Stimulated activated CD8-positive, alpha-beta memory T cell treated with anti-CD3 and anti-CD28 coated beads, Interleukin-4, amount 100 ng/mL, for 4 hours (primary cell): ENCODE measurements at regions not wholly inside any gene's neighbourhood (a gene's known extent, or its start where the extent isn't known, plus 50 kb on each side); places are given as distances from the start of the nearest gene placed in this dataset.
"Not testable (repeated sequence)": the region's sequence is repeated elsewhere in the genome, so short reads cannot be mapped to it uniquely, and the experiment has no call there.

Experiments
- DNase-seq, 2 donors: peaks; one replicate each; pipeline ENCODE4 v3.0.0-alpha.2; 2020; ENCODE audit warnings: low read depth in 2 of 2, low spot score in 1 of 2

- DNase-seq, result not testable (repeated sequence)
Observed at GRCh38 chr14:105896961-105897724, 370.8 kb downstream of the TMEM121 start.

GRCh38 chr14:105897725-105898113 lies 371.3 kb downstream of the TMEM121 start:
- DNase-seq, result no peak

- DNase-seq, result no peak
Observed at GRCh38 chr14:105898482-105899010, 372.2 kb downstream of the TMEM121 start.

GRCh38 chr14:105899071-105899641 lies 372.8 kb downstream of the TMEM121 start:
- DNase-seq, result no peak

- DNase-seq, result no peak
Observed at GRCh38 chr14:105899657-105900397, 373.4 kb downstream of the TMEM121 start.

- DNase-seq, result no peak
Observed at GRCh38 chr14:105900398-105901160, 374.2 kb downstream of the TMEM121 start.

GRCh38 chr14:105901226-105901625 lies 374.8 kb downstream of the TMEM121 start:
- DNase-seq, result no peak

- no peak for DNase-seq
Observed at GRCh38 chr14:105902131-105902898, 375.9 kb downstream of the TMEM121 start.

GRCh38 chr14:105902899-105903165 lies 376.4 kb downstream of the TMEM121 start:
- DNase-seq, result not testable (repeated sequence)

GRCh38 chr14:105903971-105904370 lies 377.6 kb downstream of the TMEM121 start:
- no peak for DNase-seq

GRCh38 chr14:105904379-105904778 lies 378.0 kb downstream of the TMEM121 start:
- DNase-seq, result no peak

GRCh38 chr14:105905456-105905855 lies 379.1 kb downstream of the TMEM121 start:
- DNase-seq, result no peak

- no peak for DNase-seq
Observed at GRCh38 chr14:105907276-105907675, 380.9 kb downstream of the TMEM121 start.

GRCh38 chr14:105908006-105908405 lies 381.6 kb downstream of the TMEM121 start:
- DNase-seq, result no peak

- no peak for DNase-seq
Observed at GRCh38 chr14:105908481-105908911, 382.1 kb downstream of the TMEM121 start.

GRCh38 chr14:105909046-105909827 lies 382.9 kb downstream of the TMEM121 start:
- DNase-seq, result no peak

GRCh38 chr14:105909828-105910120 lies 383.4 kb downstream of the TMEM121 start:
- DNase-seq, result not testable (repeated sequence)

GRCh38 chr14:105910426-105910825 lies 384.0 kb downstream of the TMEM121 start:
- no peak for DNase-seq

GRCh38 chr14:105911006-105911847 lies 384.8 kb downstream of the TMEM121 start:
- no peak for DNase-seq
